ENCODE measurements at regions not wholly inside any gene's neighbourhood (a gene's known extent, or its start where the extent isn't known, plus 50 kb on each side); places are given as distances from the start of the nearest gene placed in this dataset.

DNA sequence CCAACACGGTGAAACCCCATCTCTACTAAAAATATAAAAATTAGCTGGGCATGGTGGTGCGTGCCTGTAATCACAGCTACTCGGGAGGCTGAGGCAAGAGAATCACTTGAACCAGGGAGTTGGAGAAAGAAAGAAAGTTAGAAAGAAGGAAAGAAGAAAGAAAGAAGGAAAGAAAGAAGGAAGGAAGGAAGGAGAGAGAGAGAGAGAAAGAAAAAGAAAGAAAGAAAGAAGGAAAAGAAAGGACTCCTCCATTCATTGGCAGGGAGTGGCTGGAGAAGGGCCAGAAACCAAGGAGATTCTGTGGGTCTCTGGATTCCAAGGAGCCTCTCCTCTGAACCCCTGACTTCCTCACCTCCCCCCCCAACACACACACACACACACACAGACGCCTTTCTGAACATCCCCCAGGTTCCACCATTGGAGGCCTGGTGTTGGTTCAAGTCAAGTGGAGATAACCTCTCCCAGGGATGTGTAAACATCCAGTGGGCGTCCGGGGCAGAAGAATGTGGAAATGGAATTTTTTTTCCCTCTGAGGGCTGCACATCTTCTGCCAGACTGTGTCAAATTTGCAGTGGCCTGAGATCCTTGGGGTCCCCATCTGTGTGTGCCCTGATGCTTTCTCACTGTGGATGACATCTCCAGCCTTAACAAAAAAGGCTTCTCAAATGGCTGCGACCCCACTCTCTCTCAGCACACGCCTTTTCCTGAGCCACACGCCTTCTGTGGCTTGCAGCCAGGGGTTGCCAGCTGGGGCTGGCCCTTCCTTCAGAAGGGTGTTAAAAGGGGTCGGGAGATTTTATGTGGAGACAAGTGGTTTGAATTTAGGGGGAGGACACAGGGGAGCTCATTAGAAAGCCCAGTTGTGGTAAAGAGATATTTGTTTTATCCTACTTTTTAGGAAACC is 109.3 kb upstream of the HAND1 start:
- DNase-seq, result no peak

DNA sequence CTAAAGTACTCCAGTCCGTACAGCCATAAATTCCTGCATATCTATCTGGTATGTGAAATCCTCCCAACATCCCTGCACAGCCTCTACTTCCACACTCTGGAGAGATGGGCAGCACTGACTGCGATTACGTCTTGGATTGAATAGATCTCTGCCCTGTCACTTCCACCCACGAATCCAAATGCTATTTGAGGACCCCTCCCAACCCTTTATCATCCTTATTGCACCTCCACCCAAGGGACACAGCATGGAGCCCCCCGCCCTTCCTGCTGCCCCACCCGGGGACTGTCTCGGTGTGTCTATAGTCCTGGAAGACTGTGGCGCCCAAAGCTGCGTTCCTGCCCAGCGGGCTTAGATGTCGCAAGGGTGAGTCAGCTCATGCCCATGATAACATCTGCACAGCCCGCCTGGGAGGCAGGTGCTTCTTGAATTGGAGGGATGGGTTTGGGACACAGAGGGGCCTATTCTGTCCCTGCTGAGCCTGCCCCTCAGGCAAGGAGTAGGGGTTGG is 105.7 kb upstream of the HAND1 start:
- DNase-seq, result no peak

- DNase-seq, result no peak
These were observed 102.4 kb upstream of the HAND1 start for GRCh38 chr5:154580422-154580821.

GRCh38 chr5:154577416-154577815 is 99.4 kb upstream of the HAND1 start:
- DNase-seq, result no peak

GRCh38 chr5:154576429-154576806 is 98.4 kb upstream of the HAND1 start:
- no peak for DNase-seq

DNA sequence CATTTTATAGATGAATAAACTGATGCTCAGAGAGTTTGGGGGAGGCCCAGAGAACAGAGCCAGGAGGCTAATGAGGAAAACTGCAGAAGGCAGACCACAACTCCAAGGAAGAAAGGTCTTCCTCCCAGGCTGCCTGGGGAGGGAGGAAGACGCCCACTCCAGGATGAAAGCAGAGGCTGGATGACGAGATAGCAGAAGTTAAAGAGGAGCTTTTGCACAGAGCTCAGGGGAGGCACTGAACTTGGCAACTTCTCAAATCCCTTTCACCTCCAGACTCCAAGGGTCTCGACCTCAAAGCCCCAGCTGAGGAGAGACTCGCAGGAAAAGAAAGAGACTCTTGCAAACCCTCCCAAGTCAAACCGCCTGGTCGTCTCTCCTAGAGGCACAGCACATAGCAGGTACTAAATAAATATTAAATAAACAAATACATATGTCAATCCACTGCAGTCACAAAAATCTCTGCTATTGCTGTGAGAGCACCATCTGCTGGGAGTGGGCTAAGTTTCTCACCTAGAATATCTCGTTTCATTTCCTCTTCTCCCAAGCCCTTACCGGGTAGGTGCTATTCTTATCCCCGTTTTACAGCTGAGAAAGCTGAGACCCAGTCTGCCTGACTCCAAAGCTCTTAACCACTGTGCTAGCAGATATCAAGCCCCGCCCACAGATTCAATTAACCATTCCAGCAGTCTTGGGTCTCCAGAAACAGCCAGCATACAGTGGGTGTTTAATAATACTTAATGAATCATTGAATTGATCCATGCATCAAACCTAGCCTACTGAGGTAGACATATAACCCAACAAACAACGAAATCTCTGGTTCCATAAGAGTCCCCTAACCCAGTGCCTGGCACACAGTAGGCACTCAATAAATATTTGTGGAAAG is 97.8 kb upstream of the HAND1 start:
- DNase-seq, result peak; percentile 26

DNA sequence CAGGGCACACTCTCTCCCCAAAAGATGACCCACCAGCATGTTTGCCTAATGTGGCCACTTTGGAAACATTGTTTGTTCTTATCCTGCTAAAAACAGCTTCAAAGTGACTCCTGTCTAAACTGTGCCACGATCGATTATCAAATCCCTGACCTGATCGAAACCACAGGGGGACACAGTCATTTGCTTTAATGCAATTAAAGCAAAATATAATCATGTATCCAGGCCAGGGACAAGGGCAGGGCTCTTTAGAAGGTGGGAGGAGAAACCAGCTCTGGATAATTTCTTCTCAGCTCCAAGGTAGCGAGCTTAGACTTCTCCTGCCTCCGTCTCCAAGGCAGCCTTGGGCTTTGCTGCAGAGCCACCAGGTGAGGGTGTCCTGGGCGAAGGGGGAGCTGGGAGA is 95.0 kb upstream of the HAND1 start:
- no peak for DNase-seq

DNA sequence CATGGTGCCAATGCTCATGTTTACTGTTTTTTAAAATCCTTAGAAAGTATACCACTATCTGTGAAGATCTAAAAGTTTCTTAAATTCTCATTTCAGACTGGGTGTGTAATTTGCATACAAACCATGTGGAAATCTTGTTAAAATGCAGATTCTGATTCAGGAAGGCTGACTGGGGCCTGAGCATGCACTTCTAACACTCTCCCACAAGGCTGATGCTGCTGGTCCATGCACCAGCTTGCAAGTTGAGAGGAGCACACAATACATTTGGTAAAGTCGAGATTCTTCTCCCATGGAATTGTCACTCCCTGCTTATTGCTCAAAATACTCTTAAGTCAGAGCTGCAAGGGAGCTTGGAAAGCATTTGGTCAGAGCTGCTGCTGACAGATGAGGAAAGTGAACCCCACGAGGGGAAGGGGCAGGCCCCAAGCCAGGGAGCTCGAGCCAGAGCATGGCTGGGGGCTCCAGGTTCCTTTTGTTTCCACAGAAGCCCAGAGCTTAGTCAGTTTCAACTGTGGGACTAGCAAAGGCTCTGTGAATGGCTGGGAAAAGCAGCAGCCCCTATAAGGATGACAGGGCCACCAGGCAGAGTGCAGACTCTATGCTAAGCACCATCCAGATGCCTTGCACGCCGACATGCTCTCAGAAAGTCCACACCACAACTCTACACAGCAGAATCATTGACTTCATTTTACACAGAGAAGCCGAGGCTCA is 93.5 kb upstream of the HAND1 start:
- DNase-seq, result no peak

- no peak for DNase-seq
These were observed 92.7 kb upstream of the HAND1 start for GRCh38 chr5:154570572-154571324.

- no peak for DNase-seq
These were observed 90.6 kb upstream of the HAND1 start for GRCh38 chr5:154568589-154568988.

DNA sequence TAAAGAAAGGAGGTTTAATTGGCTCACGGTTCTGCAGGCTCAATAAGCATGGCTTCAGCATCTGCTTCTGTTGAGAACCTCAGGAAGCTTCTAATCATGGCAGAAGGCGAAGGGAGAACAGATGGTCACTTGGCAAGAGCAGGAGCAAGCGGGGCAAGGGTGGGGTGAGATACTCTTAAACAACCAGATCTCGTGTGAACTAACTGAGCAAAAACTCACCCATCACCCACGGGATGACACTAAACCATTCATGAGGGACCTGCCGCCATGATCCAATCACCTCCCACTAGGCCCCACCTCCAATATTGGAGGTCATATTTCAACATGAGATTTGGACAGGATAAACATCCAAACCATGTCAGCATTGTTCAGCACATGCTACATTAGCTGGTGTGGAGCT is 89.1 kb upstream of the HAND1 start:
- DNase-seq, result no peak

DNA sequence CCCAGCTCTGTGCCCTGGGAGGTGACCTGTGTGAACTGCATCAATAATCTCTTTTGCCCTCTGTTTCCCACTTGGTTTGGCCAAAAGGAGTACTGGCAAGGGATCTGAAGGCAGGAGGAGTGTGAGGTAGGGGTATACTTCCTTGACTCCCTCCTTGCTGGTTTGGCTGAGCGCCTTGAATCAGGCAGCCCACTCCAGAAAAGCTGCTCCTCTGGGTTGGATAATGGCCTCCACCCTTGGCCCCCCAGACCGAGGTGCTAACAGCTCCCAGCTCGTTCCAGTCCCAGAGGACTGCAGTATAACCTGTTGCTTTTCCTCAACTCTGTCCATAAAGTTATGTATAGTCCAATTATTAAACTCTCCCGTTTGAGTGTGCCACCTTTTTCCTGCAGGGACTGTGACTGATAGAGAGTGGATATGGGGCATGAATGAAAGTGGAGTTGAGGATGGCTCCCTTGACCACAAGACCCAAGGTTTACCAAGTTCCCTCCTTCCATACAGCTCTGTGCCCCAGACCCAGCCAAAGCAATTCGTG is 88.2 kb upstream of the HAND1 start:
- DNase-seq, result no peak

DNA sequence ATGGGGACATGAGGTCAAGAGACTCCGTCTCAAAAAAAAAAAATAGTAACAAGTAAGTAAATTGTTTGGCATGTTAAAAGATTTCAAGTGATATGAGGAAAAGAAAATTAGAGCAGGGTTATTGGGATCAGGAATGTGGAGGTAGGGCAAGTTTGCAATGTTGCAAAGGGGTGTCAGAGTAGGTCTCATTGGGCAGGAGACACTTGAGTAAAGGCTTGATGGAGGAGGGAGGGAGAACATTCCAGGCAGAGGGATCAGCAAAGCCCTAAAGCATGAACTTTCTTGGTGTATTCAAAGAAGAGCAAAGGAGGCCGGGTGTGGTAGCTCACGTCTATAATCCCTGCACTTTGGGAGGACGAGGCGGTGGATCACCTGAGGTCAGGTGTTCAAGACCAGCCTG is 87.1 kb upstream of the HAND1 start:
- DNase-seq, result no peak

GRCh38 chr5:154562244-154562880 is 84.3 kb upstream of the HAND1 start:
- DNase-seq, result no peak

DNA sequence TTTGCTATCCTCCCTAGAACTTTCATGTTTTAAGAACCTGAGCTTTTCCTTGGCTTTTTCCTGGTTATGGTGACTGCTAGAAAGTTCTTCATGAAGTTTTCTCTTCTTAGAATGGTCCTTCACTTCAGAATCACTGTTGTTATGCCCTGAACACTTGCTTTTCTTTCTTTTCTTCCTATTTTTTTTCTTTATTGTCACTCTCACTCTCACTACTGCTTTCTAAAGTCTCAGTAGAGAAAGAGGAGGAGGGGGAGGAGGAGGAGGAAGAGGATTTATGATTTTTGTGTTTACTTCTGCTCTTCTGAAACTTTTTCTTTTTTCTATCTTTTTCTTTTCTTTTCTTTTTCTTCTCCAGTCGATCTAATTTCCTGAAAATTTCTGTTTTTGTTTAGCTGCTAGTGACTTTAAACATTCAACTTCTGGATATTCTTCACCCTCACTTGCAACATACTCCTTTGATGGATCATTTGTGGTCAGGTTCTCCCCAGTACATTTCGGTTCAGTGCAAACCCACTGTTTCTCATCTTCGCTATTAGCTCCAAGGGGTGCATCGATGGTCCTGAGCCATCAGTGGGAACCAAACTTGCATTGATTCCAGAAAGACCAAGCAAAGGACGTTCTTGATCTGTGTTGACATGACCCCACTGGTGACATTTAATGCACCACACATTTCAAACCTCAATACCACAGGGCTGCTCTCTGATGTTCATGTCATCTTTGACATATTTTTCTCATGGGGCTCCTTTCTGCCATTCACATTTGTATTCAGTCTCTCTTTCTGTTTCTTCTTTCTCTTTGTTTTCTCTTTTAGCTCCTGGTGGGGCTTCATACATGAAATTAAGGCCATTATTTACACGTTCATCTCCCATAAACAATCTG is 81.6 kb upstream of the HAND1 start:
- DNase-seq, result no peak

GRCh38 chr5:154557548-154557947 is 79.5 kb upstream of the HAND1 start:
- DNase-seq, result no peak

- no peak for DNase-seq
These were observed 69.5 kb upstream of the HAND1 start for GRCh38 chr5:154547551-154547950.

- DNase-seq, result no peak
These were observed 68.7 kb upstream of the HAND1 start for GRCh38 chr5:154546719-154547118.

GRCh38 chr5:154544646-154545045 is 66.6 kb upstream of the HAND1 start:
- DNase-seq, result no peak

GRCh38 chr5:154543380-154543779 is 65.4 kb upstream of the HAND1 start:
- DNase-seq, result no peak

DNA sequence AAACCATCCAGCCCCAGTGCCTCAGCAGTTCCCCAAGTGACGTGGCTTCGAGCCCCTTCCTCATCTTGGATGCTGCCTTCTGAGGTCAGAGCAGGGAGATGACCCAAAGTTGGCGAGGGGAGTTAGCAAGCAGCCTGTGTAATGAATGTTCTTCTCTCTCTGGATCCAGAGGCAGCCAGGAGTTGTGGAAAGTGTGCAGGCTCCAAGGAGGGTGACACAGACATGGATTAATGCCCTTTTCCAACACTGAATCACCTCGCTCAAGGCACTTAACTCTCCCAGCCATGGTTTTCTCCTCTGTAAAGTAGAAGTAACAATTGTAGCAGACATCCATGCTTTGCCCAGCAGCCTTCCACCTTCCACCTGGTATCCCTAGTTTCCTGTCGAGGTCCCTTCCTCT is 64.6 kb upstream of the HAND1 start:
- DNase-seq, result no peak

Data from NCI-H1694 (cell line).